RWPE2 (cell line): ENCODE measurements at regions not wholly inside any gene's neighbourhood (a gene's known extent, or its start where the extent isn't known, plus 50 kb on each side); places are given as distances from the start of the nearest gene placed in this dataset.

Experiments used
- ATAC-seq: fragments of 200-7000 bp; cut with Tn5 transposase; 3 replicates; pipeline ENCODE4 v1.9.1; 2021; ENCODE audit warnings: low read depth
- DNase-seq: peaks from one replicate; pipeline ENCODE4 v3.0.0-alpha.2; 2020; ENCODE audit warnings: low spot score
- H3K27ac ChIP-seq: fragments of 450-650 bp; 2 replicates; pipeline ENCODE4 v1.5.1; 2017; ENCODE audit warnings: mild to moderate bottlenecking; ENCODE audit not compliant: poor library complexity, severe bottlenecking
- H3K27me3 ChIP-seq: fragments of 250-450 bp; sonication (Bioruptor Pico); 2 replicates; pipeline ENCODE4 v1.5.1; 2021; ENCODE audit warnings: mild to moderate bottlenecking, moderate library complexity; ENCODE audit not compliant: insufficient read depth, poor library complexity, severe bottlenecking
- H3K36me3 ChIP-seq: fragments of 250-450 bp; sonication (Bioruptor Pico); 2 replicates; pipeline ENCODE4 v1.5.1; 2020; ENCODE audit warnings: low read depth, mild to moderate bottlenecking, moderate library complexity
- H3K4me1 ChIP-seq: fragments of 250-450 bp; sonication (Bioruptor Pico); 2 replicates; pipeline ENCODE4 v1.5.1; 2021; ENCODE audit warnings: mild to moderate bottlenecking, moderate library complexity; ENCODE audit not compliant: insufficient read depth, poor library complexity, severe bottlenecking
- H3K4me3 ChIP-seq: fragments of 250-450 bp; sonication (Bioruptor Pico); 2 replicates; pipeline ENCODE4 v1.5.1; 2021; ENCODE audit warnings: mild to moderate bottlenecking, moderate library complexity; ENCODE audit not compliant: severe bottlenecking
- H3K9me3 ChIP-seq: fragments of 250-450 bp; sonication (Bioruptor Pico); 2 replicates; pipeline ENCODE4 v1.5.1; 2021; ENCODE audit warnings: mild to moderate bottlenecking, moderate library complexity; ENCODE audit not compliant: severe bottlenecking
- CTCF ChIP-seq: fragments of 450-650 bp; IDR thresholded peaks from one replicate; pipeline ENCODE4 v1.5.1; 2017; ENCODE audit warnings: mild to moderate bottlenecking, moderate library complexity; ENCODE audit not compliant: poor library complexity, severe bottlenecking

GRCh38 chr2:188196343-188197008 lies 95.2 kb upstream of the GULP1 start:
- ATAC-seq, result no peak
- DNase-seq, result no peak

DNA sequence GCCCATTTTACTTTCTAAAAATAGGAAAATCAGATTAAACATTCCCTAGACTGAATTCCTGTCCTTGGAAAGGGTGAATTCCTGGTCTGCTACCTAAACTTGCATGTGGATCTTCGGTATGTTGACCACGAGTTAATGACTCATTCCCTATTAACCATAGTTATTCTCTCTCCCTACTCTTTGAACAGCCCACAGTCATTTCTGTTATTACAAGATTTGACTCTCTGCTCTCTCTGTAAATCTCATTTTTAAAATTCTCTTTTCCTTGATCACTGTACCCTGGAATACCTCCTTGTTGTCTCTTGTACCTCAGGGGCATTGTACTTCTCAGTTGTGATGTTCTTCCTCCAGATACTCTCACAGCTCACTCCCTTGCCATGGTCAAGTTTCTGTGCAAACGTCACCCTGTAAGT lies 92.0 kb upstream of the GULP1 start:
- no peak for DNase-seq
- H3K9me3 ChIP-seq, result no peaks in the 10 kb centered on the region

More at GRCh38 chr2:188196343-188197008, 95.2 kb upstream of the GULP1 start:
- Histone ChIP-seq H3K36me3 (no peaks in the 10 kb centered on the region), H3K4me1 (no peaks in the 10 kb centered on the region), H3K27me3 (no peaks in the 10 kb centered on the region), H3K4me3 (no peak overlapping the region), H3K27ac (no peak overlapping the region), H3K9me3 (no peaks in the 10 kb centered on the region)
- TF ChIP-seq CTCF, result no peak

GRCh38 chr2:188201639-188202038 lies 90.0 kb upstream of the GULP1 start:
- DNase-seq, result no peak
- H3K27me3 ChIP-seq, result no peaks in the 10 kb centered on the region
- no peaks in the 10 kb centered on the region for H3K9me3 ChIP-seq
- no peak for TF ChIP-seq CTCF
- no peak for ATAC-seq
- H3K27ac ChIP-seq, result no peak overlapping the region
- H3K36me3 ChIP-seq, result no peaks in the 10 kb centered on the region
- H3K4me3 ChIP-seq, result no peak overlapping the region
- H3K4me1 ChIP-seq, result no peaks in the 10 kb centered on the region

More for the DNA sequence above, 92.0 kb upstream of the GULP1 start:
- peak; percentile 84 for ATAC-seq
- peak overlapping the region; percentile 5 for H3K27ac ChIP-seq
- H3K27me3 ChIP-seq, result no peaks in the 10 kb centered on the region
- H3K4me3 ChIP-seq, result no peak overlapping the region
- no peaks in the 10 kb centered on the region for H3K36me3 ChIP-seq
- no peak for TF ChIP-seq CTCF
- H3K4me1 ChIP-seq, result no peaks in the 10 kb centered on the region

DNA sequence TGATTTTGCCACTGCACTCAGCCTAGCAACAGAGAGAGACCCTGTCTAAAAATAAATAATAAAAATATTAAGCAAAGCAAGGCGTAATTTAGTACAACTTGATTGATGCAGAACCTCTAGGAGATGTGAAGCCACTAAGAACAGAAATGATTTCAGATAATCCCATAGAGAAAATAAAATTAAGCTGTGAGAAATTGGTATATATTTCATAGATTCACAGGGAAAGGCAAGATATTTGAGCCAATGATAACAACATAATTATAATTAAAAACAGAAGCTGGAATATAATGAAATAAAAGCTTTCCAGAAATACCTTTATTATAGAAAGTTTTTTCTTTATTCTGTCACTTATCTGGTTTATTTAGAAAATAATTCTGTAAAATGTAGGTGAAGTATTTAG lies 88.9 kb upstream of the GULP1 start:
- H3K4me3 ChIP-seq, result no peak overlapping the region
- no peaks in the 10 kb centered on the region for H3K9me3 ChIP-seq
- no peak for ATAC-seq
- DNase-seq, result no peak
- no peaks in the 10 kb centered on the region for H3K4me1 ChIP-seq
- H3K27me3 ChIP-seq, result no peaks in the 10 kb centered on the region
- no peak for TF ChIP-seq CTCF
- no peak overlapping the region for H3K27ac ChIP-seq
- no peaks in the 10 kb centered on the region for H3K36me3 ChIP-seq

DNA sequence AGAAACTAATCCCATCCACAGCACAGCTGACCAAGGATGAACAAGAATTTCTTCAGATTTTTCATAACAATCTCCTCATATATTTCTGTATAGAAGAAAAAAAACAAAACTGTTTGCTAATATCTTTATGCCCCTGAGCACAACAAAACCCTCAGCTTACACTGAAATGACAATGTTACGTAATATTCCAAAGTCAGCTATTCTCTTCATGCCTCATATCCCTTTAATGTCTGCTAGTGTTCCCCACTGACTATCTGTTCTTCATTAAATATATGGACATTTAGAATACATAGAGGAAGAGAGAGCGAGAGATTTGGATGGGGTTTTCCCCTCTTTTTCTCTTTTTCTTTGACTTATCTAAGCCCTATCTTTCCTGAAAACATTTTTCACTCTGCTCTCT lies 87.9 kb upstream of the GULP1 start:
- Histone ChIP-seq H3K4me1 (no peaks in the 10 kb centered on the region), H3K9me3 (no peaks in the 10 kb centered on the region), H3K4me3 (no peak overlapping the region), H3K27me3 (no peaks in the 10 kb centered on the region), H3K36me3 (no peaks in the 10 kb centered on the region), H3K27ac (no peak overlapping the region)
- DNase-seq (no peak), ATAC-seq (no peak)
- TF ChIP-seq CTCF, result no peak
